Panc1 (cell line): ENCODE measurements at regions not wholly inside any gene's neighbourhood (a gene's known extent, or its start where the extent isn't known, plus 50 kb on each side); places are given as distances from the start of the nearest gene placed in this dataset.

ENCODE experiments used
- ATAC-seq: fragments of 200-7000 bp; cut with Tn5 transposase; 2 replicates; pipeline ENCODE4 v1.9.1; 2020; ENCODE audit warnings: mild to moderate bottlenecking, moderate library complexity
- BruUV-seq: library from RNA; stranded (reverse); fragments of 400-500 nt; replicated peaks from 2 replicates; lab custom pipeline; 2021; lab: Mats Ljungman, UMichigan
- CTCF ChIA-PET: fragments of 300-600 bp; sonication (Branson Sonifier 250); formaldehyde crosslinking; loops from one replicate; lab custom pipeline; 2022; ENCODE audit warnings: antibody characterized with exemption; lab: Charles Lee
- POLR2A ChIA-PET: fragments of 300-600 bp; sonication (Branson Sonifier 250); formaldehyde crosslinking; loops from one replicate; lab custom pipeline; 2022; ENCODE audit warnings: antibody characterized with exemption; lab: Charles Lee
- DNase-seq: peaks from one replicate; pipeline ENCODE4 v3.0.0-alpha.2; 2010; ENCODE audit warnings: low read depth, low spot score
- H3K27ac ChIP-seq: 2 replicates; pipeline ENCODE4 v1.5.1; 2011; ENCODE audit warnings: mild to moderate bottlenecking, low read length, inconsistent platforms
- H3K27me3 ChIP-seq: fragments of 200-500 bp; sonication (Bioruptor generic); 2 replicates; pipeline ENCODE4 v1.6.0; 2014; ENCODE audit warnings: low read length, inconsistent platforms; ENCODE audit not compliant: control insufficient read depth, insufficient read depth
- H3K36me3 ChIP-seq: fragments of 200-500 bp; sonication (Bioruptor generic); 2 replicates; pipeline ENCODE4 v1.5.1; 2014; ENCODE audit warnings: inconsistent platforms, mild to moderate bottlenecking, low read length, moderate library complexity; ENCODE audit not compliant: control insufficient read depth, insufficient read depth
- H3K4me1 ChIP-seq: 2 replicates; pipeline ENCODE4 v1.5.1; 2011; ENCODE audit warnings: inconsistent platforms, mild to moderate bottlenecking, low read length, moderate library complexity; ENCODE audit not compliant: control insufficient read depth, insufficient read depth
- H3K4me3 ChIP-seq, 2 experiments: 2 replicates each; pipeline ENCODE4 v1.5.1; 2011 to 2012; ENCODE audit warnings: low read depth in 2 of 2, low read length in 2 of 2, mild to moderate bottlenecking in 2 of 2, inconsistent platforms in 1 of 2, moderate library complexity in 1 of 2
- H3K9me3 ChIP-seq: fragments of 200-500 bp; sonication (Bioruptor generic); 2 replicates; pipeline ENCODE4 v1.5.1; 2014; ENCODE audit warnings: low read depth, mild to moderate bottlenecking, inconsistent platforms, low read length, moderate library complexity; ENCODE audit not compliant: control insufficient read depth, insufficient read depth
- POLR2AphosphoS5 ChIP-seq: IDR thresholded peaks from 2 replicates; pipeline ENCODE4 v1.6.1; 2012; ENCODE audit warnings: mild to moderate bottlenecking, low read depth, low read length, moderate library complexity
- SIN3A ChIP-seq: IDR thresholded peaks from 2 replicates; pipeline ENCODE4 v1.6.1; 2012; ENCODE audit warnings: low read depth, mild to moderate bottlenecking, low read length, moderate library complexity, borderline replicate concordance; ENCODE audit not compliant: insufficient read depth
- TCF7L2 ChIP-seq: IDR thresholded peaks from 2 replicates; pipeline ENCODE4 v1.6.1; 2011; ENCODE audit warnings: mild to moderate bottlenecking, low read depth, low read length, inconsistent platforms
- in situ Hi-C: cut with HindIII; loops from 2 replicates; pipeline ENCODE4 v1.10.0; 2016; ENCODE audit warnings: low sequenced_read_pairs, low pct_unique_long_range_greater_than_20kb
- intact Hi-C: fragments of 100-400 bp; cut with micrococcal nuclease; formaldehyde crosslinking; loops from one replicate; pipeline ENCODE4 v1.10.0; 2022; ENCODE audit not compliant: unreplicated experiment
- TF ChIP-seq, protein P1 (sequence below): fragments of 450-650 bp; IDR thresholded peaks from 2 replicates; pipeline ENCODE4 v1.5.1; 2017; ENCODE audit warnings: mild to moderate bottlenecking
- TF ChIP-seq, protein P2 (sequence below), 2 experiments: IDR thresholded peaks; 2 replicates each; pipeline ENCODE4 v1.6.1; 2011 to 2012; ENCODE audit warnings: low read depth in 2 of 2, control low read depth in 1 of 2, low read length in 1 of 2, mild to moderate bottlenecking in 1 of 2, moderate library complexity in 1 of 2; ENCODE audit not compliant: insufficient read depth in 1 of 2

DNA sequence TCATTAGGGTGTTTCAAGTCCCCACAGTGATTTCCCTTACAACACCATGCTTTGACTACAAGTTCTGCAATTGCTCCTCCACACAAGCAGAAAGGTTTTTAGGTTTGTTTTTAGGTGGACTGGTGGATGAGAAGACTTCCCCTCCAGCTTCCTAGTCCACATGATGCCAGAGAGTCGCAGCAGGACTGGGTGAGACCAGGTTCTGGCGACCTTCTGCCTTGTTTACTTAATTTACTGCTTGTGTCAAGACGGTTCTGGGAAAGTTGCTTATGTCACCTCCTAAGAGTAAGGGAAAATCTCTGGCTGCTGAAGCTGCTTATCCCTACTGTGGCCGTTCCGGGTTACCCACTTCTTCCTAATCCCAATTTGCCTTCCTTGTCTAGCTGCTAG is 76.4 kb downstream of the GLUL start:
- no peaks in the 10 kb centered on the region; the same call in 1 of the 2 replicates for H3K27me3 ChIP-seq
- no TSS peak for BruUV-seq
- POLR2A ChIA-PET: no interaction called here
- CTCF ChIA-PET: no interaction called here
- DNase-seq (no peak), ATAC-seq (no peak)
- in situ Hi-C loops: no loop called here
- H3K4me1 ChIP-seq: no peaks in the 10 kb centered on the region
- H3K36me3 ChIP-seq: no peaks in the 10 kb centered on the region
- H3K9me3 ChIP-seq: no peaks in the 10 kb centered on the region
- H3K27ac ChIP-seq: no peak overlapping the region
- TF ChIP-seq, protein P1, sequence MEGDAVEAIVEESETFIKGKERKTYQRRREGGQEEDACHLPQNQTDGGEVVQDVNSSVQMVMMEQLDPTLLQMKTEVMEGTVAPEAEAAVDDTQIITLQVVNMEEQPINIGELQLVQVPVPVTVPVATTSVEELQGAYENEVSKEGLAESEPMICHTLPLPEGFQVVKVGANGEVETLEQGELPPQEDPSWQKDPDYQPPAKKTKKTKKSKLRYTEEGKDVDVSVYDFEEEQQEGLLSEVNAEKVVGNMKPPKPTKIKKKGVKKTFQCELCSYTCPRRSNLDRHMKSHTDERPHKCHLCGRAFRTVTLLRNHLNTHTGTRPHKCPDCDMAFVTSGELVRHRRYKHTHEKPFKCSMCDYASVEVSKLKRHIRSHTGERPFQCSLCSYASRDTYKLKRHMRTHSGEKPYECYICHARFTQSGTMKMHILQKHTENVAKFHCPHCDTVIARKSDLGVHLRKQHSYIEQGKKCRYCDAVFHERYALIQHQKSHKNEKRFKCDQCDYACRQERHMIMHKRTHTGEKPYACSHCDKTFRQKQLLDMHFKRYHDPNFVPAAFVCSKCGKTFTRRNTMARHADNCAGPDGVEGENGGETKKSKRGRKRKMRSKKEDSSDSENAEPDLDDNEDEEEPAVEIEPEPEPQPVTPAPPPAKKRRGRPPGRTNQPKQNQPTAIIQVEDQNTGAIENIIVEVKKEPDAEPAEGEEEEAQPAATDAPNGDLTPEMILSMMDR: no peak
- TF ChIP-seq TCF7L2: no peak
- TF ChIP-seq, protein P2, sequence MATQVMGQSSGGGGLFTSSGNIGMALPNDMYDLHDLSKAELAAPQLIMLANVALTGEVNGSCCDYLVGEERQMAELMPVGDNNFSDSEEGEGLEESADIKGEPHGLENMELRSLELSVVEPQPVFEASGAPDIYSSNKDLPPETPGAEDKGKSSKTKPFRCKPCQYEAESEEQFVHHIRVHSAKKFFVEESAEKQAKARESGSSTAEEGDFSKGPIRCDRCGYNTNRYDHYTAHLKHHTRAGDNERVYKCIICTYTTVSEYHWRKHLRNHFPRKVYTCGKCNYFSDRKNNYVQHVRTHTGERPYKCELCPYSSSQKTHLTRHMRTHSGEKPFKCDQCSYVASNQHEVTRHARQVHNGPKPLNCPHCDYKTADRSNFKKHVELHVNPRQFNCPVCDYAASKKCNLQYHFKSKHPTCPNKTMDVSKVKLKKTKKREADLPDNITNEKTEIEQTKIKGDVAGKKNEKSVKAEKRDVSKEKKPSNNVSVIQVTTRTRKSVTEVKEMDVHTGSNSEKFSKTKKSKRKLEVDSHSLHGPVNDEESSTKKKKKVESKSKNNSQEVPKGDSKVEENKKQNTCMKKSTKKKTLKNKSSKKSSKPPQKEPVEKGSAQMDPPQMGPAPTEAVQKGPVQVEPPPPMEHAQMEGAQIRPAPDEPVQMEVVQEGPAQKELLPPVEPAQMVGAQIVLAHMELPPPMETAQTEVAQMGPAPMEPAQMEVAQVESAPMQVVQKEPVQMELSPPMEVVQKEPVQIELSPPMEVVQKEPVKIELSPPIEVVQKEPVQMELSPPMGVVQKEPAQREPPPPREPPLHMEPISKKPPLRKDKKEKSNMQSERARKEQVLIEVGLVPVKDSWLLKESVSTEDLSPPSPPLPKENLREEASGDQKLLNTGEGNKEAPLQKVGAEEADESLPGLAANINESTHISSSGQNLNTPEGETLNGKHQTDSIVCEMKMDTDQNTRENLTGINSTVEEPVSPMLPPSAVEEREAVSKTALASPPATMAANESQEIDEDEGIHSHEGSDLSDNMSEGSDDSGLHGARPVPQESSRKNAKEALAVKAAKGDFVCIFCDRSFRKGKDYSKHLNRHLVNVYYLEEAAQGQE (IDR thresholded peaks at IDR 0.05; ENCODE audit: insufficient read depth in 1 of 2, low read depth in 2 of 2, low read length in 1 of 2): no peak
- no peak for TF ChIP-seq POLR2AphosphoS5
- no peak for TF ChIP-seq SIN3A
- intact Hi-C loops: no loop called here
- no peak overlapping the region for H3K4me3 ChIP-seq

DNA sequence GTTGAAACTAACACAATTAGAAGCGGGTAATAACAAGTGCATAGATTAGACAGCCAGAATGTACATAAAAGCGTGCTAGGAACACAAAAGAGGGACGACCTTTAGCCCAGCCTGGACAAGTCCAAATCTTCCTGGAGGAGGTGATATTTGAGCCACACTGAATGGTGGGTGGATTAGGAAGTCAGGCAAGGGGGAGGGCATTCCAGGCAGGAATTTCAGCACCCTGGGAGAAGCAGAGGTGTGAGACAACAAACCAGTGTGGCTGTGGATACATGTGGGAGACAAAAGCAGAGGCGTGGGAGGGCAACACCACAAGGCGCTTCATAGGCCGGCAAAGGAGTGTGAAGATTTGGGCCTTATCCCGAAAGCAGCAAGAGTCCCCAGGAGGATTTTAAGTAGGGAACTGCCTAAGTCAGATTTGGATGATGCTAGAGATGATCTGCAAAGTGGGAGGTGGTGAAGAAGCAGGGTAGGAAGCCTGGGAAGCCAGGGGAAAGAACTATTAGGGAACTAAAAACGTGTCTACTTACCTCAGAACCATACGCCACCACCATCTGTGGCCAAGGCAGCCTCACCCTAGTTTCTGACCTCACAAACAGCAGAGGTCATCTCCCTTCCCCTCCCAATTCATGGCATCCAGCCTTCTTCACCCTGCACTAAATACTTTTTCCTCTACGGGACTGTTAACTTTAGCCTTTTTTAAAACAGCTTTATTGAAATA is 81.8 kb downstream of the GLUL start:
- intact Hi-C loops (no loop called here), in situ Hi-C loops (no loop called here)
- ChIA-PET POLR2A (no interaction called here), CTCF (no interaction called here)
- Histone ChIP-seq H3K27ac (no peak overlapping the region), H3K4me1 (no peaks in the 10 kb centered on the region), H3K4me3 (no peak overlapping the region), H3K27me3 (no peaks in the 10 kb centered on the region; the same call in 1 of the 2 replicates), H3K9me3 (no peaks in the 10 kb centered on the region), H3K36me3 (no peaks in the 10 kb centered on the region)
- DNase-seq (no peak), ATAC-seq (no peak)
- no peak for TF ChIP-seq TCF7L2
- TF ChIP-seq, protein P2 (IDR thresholded peaks at IDR 0.05; ENCODE audit: insufficient read depth in 1 of 2, low read depth in 2 of 2, low read length in 1 of 2): no peak
- TF ChIP-seq, protein P1: no peak
- TF ChIP-seq POLR2AphosphoS5: no peak
- no peak for TF ChIP-seq SIN3A
- no TSS peak for BruUV-seq
